HepG2 (cell line): ENCODE measurements at regions not wholly inside any gene's neighbourhood (a gene's known extent, or its start where the extent isn't known, plus 50 kb on each side); places are given as distances from the start of the nearest gene placed in this dataset.

Source experiments
- ARHGAP35 ChIP-seq: sonication (generic); formaldehyde crosslinking; IDR thresholded peaks from 2 replicates; pipeline ENCODE4 v1.9.0; 2022; ENCODE audit warnings: mild to moderate bottlenecking, inconsistent platforms, moderate library complexity, missing genetic modification reagents, borderline replicate concordance
- ARID2 ChIP-seq: sonication (generic); formaldehyde crosslinking; IDR thresholded peaks from 2 replicates; pipeline ENCODE4 v1.8.1; 2022; ENCODE audit warnings: mild to moderate bottlenecking, missing genetic modification reagents, borderline replicate concordance
- BORCS8-MEF2B ChIP-seq: sonication (generic); formaldehyde crosslinking; IDR thresholded peaks from 2 replicates; pipeline ENCODE4 v1.8.0; 2022; ENCODE audit warnings: mild to moderate bottlenecking, missing genetic modification reagents
- CENPT ChIP-seq: sonication (generic); formaldehyde crosslinking; IDR thresholded peaks from 2 replicates; pipeline ENCODE4 v1.8.0; 2022; ENCODE audit warnings: low read depth, mild to moderate bottlenecking, moderate library complexity, missing genetic modification reagents
- ESRRA ChIP-seq: sonication (generic); formaldehyde crosslinking; IDR thresholded peaks from 2 replicates; pipeline ENCODE4 v1.5.1; 2020; ENCODE audit warnings: mild to moderate bottlenecking, low read depth, missing genetic modification reagents
- HES4 ChIP-seq: sonication (generic); formaldehyde crosslinking; IDR thresholded peaks from 2 replicates; pipeline ENCODE4 v1.9.0; 2021; ENCODE audit warnings: mild to moderate bottlenecking, missing genetic modification reagents, borderline replicate concordance
- KDM4B ChIP-seq: sonication (generic); formaldehyde crosslinking; IDR thresholded peaks from 2 replicates; pipeline ENCODE4 v1.4.0; 2020; ENCODE audit warnings: missing genetic modification reagents
- MXD4 ChIP-seq: IDR thresholded peaks from 2 replicates; pipeline ENCODE4 v1.6.1; 2016; ENCODE audit warnings: mild to moderate bottlenecking, missing biosample characterization, missing genetic modification reagents
- NCOA1 ChIP-seq: sonication (generic); formaldehyde crosslinking; IDR thresholded peaks from 2 replicates; pipeline ENCODE4 v1.9.0; 2021; ENCODE audit warnings: missing genetic modification reagents
- NCOA2 ChIP-seq: sonication (generic); formaldehyde crosslinking; IDR thresholded peaks from 2 replicates; pipeline ENCODE4 v1.8.0; 2022; ENCODE audit warnings: inconsistent platforms
- SIX1 ChIP-seq: sonication (generic); formaldehyde crosslinking; IDR thresholded peaks from 2 replicates; pipeline ENCODE4 v1.4.0; 2020; ENCODE audit warnings: missing genetic modification reagents, borderline replicate concordance
- TAF15 ChIP-seq: fragments of 200-400 bp; formaldehyde crosslinking; IDR thresholded peaks from one replicate; pipeline ENCODE4 v1.6.1; 2018; ENCODE audit warnings: mild to moderate bottlenecking, low read depth, low read length; ENCODE audit not compliant: poor library complexity, severe bottlenecking
- ZBTB7A ChIP-seq: sonication (generic); formaldehyde crosslinking; IDR thresholded peaks from 2 replicates; pipeline ENCODE4 v1.8.0; 2022; ENCODE audit warnings: mild to moderate bottlenecking, missing genetic modification reagents
- ZFP37 ChIP-seq: sonication (generic); formaldehyde crosslinking; IDR thresholded peaks from 2 replicates; pipeline ENCODE4 v1.4.0; 2020; ENCODE audit warnings: missing genetic modification reagents, borderline replicate concordance
- ZNF205 ChIP-seq: IDR thresholded peaks from 2 replicates; pipeline ENCODE4 v1.6.1; 2018; ENCODE audit warnings: missing biosample characterization, missing genetic modification reagents
- ZNF317 ChIP-seq: sonication (generic); formaldehyde crosslinking; IDR thresholded peaks from 2 replicates; pipeline ENCODE4 v1.5.0; 2020; ENCODE audit warnings: mild to moderate bottlenecking, missing genetic modification reagents
- ZNF558 ChIP-seq: sonication (generic); formaldehyde crosslinking; IDR thresholded peaks from 2 replicates; pipeline ENCODE4 v1.9.0; 2022; ENCODE audit warnings: mild to moderate bottlenecking, missing genetic modification reagents, borderline replicate concordance
- ZNF614 ChIP-seq: IDR thresholded peaks from 2 replicates; pipeline ENCODE4 v1.6.1; 2018; ENCODE audit warnings: missing biosample characterization, missing genetic modification reagents, inconsistent platforms, borderline replicate concordance
- ZNF777 ChIP-seq: sonication (generic); formaldehyde crosslinking; IDR thresholded peaks from 2 replicates; pipeline ENCODE4 v1.4.0; 2020; ENCODE audit warnings: missing genetic modification reagents
- ZNF790 ChIP-seq: sonication (generic); formaldehyde crosslinking; IDR thresholded peaks from 2 replicates; pipeline ENCODE4 v1.8.0; 2022; ENCODE audit warnings: missing genetic modification reagents, mild to moderate bottlenecking, borderline replicate concordance
- TF ChIP-seq, protein P1 (sequence below): sonication (generic); formaldehyde crosslinking; IDR thresholded peaks from 2 replicates; pipeline ENCODE4 v1.5.0; 2020; ENCODE audit warnings: missing genetic modification reagents
- TF ChIP-seq, protein P2 (sequence below): IDR thresholded peaks from 2 replicates; pipeline ENCODE4 v1.6.1; 2016; ENCODE audit warnings: missing compliant biosample characterization, missing genetic modification reagents, borderline replicate concordance
- TF ChIP-seq, protein P3 (sequence below): sonication (generic); formaldehyde crosslinking; IDR thresholded peaks from 2 replicates; pipeline ENCODE4 v1.4.0; 2020; ENCODE audit warnings: mild to moderate bottlenecking, missing genetic modification reagents
- TF ChIP-seq, protein P4 (sequence below): sonication (generic); formaldehyde crosslinking; IDR thresholded peaks from 2 replicates; pipeline ENCODE4 v1.8.1; 2023; ENCODE audit warnings: mild to moderate bottlenecking, missing genetic modification reagents, borderline replicate concordance
- TF ChIP-seq, protein P5 (sequence below): sonication (generic); formaldehyde crosslinking; IDR thresholded peaks from 2 replicates; pipeline ENCODE4 v1.8.0; 2022; ENCODE audit warnings: missing genetic modification reagents, mild to moderate bottlenecking, borderline replicate concordance
- TF ChIP-seq, protein P6 (sequence below): sonication (generic); formaldehyde crosslinking; IDR thresholded peaks from 2 replicates; pipeline ENCODE4 v1.5.0; 2020; ENCODE audit warnings: missing genetic modification reagents

DNA sequence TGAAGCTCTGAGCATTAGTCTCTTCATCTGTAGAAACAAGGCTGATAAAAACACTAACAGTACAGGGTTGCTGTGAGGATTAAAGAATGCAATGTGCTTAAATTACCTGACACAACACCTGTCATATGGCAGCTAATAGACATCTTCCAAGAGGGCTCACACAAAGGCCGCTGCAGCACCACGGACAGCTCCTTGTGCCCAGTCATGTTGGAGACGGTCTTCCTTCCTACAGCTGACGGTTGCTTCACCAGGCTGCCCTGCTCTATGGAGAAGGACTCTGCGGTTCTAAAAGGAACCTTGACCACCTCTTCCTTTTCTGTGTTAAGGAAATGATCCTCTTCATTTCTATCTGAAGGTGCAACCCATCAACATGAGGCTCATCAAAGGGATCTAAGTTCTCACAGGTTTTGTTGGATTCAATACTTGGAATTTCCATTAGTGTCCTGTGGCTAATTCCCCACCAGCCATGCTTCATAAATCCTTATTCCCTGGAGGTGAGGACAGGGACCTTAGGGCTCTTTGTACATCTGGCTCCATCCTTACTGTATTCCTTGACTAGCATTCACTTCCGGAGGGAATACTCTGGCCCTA lies 138.9 kb upstream of the CES5A start (continued):
- no peak for TF ChIP-seq TAF15
- TF ChIP-seq ESRRA (CRISPR knock-in tag): no peak
- TF ChIP-seq CENPT (CRISPR knock-in tag): 0 out of 2 replicates have a peak, but pooled peaks have one; percentile 68
- 0 out of 2 replicates have a peak, but pooled peaks have one; percentile 45 for TF ChIP-seq ZNF205 (CRISPR knock-in tag)
- 0 out of 2 replicates have a peak, but pooled peaks have one; percentile 42 for TF ChIP-seq ZBTB7A (CRISPR knock-in tag)
- TF ChIP-seq, protein P1, sequence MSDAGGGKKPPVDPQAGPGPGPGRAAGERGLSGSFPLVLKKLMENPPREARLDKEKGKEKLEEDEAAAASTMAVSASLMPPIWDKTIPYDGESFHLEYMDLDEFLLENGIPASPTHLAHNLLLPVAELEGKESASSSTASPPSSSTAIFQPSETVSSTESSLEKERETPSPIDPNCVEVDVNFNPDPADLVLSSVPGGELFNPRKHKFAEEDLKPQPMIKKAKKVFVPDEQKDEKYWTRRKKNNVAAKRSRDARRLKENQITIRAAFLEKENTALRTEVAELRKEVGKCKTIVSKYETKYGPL (CRISPR knock-in tag): peak; percentile 69; the same call in 1 of the 2 replicates
- peak; percentile 56; the same call in 1 of the 2 replicates for TF ChIP-seq ZNF558 (CRISPR knock-in tag)
- TF ChIP-seq, protein P2, sequence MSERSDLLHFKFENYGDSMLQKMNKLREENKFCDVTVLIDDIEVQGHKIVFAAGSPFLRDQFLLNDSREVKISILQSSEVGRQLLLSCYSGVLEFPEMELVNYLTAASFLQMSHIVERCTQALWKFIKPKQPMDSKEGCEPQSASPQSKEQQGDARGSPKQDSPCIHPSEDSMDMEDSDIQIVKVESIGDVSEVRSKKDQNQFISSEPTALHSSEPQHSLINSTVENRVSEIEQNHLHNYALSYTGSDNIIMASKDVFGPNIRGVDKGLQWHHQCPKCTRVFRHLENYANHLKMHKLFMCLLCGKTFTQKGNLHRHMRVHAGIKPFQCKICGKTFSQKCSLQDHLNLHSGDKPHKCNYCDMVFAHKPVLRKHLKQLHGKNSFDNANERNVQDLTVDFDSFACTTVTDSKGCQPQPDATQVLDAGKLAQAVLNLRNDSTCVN (CRISPR knock-in tag): peak; percentile 72; the same call in 1 of the 2 replicates
- peak; percentile 80 for TF ChIP-seq HES4 (CRISPR knock-in tag)
- TF ChIP-seq ZNF790: peak; percentile 46; the same call in 1 of the 2 replicates
- TF ChIP-seq, protein P3, sequence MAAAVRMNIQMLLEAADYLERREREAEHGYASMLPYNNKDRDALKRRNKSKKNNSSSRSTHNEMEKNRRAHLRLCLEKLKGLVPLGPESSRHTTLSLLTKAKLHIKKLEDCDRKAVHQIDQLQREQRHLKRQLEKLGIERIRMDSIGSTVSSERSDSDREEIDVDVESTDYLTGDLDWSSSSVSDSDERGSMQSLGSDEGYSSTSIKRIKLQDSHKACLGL (CRISPR knock-in tag): no peak
- TF ChIP-seq ZNF317 (CRISPR knock-in tag): no peak
- TF ChIP-seq ARID2 (CRISPR knock-in tag): no peak
- TF ChIP-seq NCOA1: no peak
- TF ChIP-seq ZFP37: peak; percentile 72
- TF ChIP-seq, protein P4, sequence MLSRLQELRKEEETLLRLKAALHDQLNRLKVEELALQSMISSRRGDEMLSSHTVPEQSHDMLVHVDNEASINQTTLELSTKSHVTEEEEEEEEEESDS (CRISPR knock-in tag): no peak
- 0 out of 2 replicates have a peak, but pooled peaks have one; percentile 40 for TF ChIP-seq KDM4B (CRISPR knock-in tag)
- TF ChIP-seq SIX1: 0 out of 2 replicates have a peak, but pooled peaks have one; percentile 33
- TF ChIP-seq MXD4 (CRISPR knock-in tag): peak; percentile 60; the same call in 1 of the 2 replicates
- peak; percentile 41; the same call in 1 of the 2 replicates for TF ChIP-seq ZNF777 (CRISPR knock-in tag)
- TF ChIP-seq ZNF614 (CRISPR knock-in tag): peak; percentile 49; the same call in 1 of the 2 replicates
- TF ChIP-seq, protein P5, sequence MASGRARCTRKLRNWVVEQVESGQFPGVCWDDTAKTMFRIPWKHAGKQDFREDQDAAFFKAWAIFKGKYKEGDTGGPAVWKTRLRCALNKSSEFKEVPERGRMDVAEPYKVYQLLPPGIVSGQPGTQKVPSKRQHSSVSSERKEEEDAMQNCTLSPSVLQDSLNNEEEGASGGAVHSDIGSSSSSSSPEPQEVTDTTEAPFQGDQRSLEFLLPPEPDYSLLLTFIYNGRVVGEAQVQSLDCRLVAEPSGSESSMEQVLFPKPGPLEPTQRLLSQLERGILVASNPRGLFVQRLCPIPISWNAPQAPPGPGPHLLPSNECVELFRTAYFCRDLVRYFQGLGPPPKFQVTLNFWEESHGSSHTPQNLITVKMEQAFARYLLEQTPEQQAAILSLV (CRISPR knock-in tag): 0 out of 2 replicates have a peak, but pooled peaks have one; percentile 66
- TF ChIP-seq NCOA2 (CRISPR knock-in tag): peak; percentile 57
- peak; percentile 56; the same call in 1 of the 2 replicates for TF ChIP-seq ARHGAP35 (CRISPR knock-in tag)
- TF ChIP-seq BORCS8-MEF2B (CRISPR knock-in tag): peak; percentile 76
- TF ChIP-seq, protein P6, sequence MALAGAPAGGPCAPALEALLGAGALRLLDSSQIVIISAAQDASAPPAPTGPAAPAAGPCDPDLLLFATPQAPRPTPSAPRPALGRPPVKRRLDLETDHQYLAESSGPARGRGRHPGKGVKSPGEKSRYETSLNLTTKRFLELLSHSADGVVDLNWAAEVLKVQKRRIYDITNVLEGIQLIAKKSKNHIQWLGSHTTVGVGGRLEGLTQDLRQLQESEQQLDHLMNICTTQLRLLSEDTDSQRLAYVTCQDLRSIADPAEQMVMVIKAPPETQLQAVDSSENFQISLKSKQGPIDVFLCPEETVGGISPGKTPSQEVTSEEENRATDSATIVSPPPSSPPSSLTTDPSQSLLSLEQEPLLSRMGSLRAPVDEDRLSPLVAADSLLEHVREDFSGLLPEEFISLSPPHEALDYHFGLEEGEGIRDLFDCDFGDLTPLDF (CRISPR knock-in tag): no peak
